Cardiac muscle cell (in vitro differentiated cells and primary cell): ENCODE measurements at regions not wholly inside any gene's neighbourhood (a gene's known extent, or its start where the extent isn't known, plus 50 kb on each side); places are given as distances from the start of the nearest gene placed in this dataset.
A peak's percentile ranks its signal among the peaks of the same experiment; 100 is the strongest.

Experiments
- DNase-seq, 2 donors: peaks; one replicate each; pipeline versions ENCODE4 v3.0.0 to v3.0.0-alpha.2; 2010 to 2017; ENCODE audit warnings: low read depth in 1 of 2, low spot score in 1 of 2
- H3K27ac ChIP-seq: fragments of 200-600 bp; sonication (generic); 2 replicates; pipeline ENCODE4 v1.5.1; 2016
- H3K27me3 ChIP-seq: fragments of 200-600 bp; sonication (generic); 2 replicates; pipeline ENCODE4 v1.6.0; 2016; ENCODE audit warnings: control low read depth
- H3K36me3 ChIP-seq: fragments of 200-600 bp; sonication (generic); 2 replicates; pipeline ENCODE4 v1.5.1; 2016; ENCODE audit warnings: control low read depth
- H3K4me1 ChIP-seq: fragments of 200-600 bp; sonication (generic); 2 replicates; pipeline ENCODE4 v1.8.1; 2017; ENCODE audit warnings: low read depth, mild to moderate bottlenecking, mixed run types
- H3K4me3 ChIP-seq: fragments of 200-600 bp; sonication (generic); 2 replicates; pipeline ENCODE4 v1.5.1; 2016; ENCODE audit warnings: mild to moderate bottlenecking
- H3K9me3 ChIP-seq: fragments of 200-600 bp; sonication (generic); 2 replicates; pipeline ENCODE4 v1.5.1; 2017; ENCODE audit warnings: low read depth, mild to moderate bottlenecking, control low read depth
- CTCF ChIP-seq: IDR thresholded peaks from 2 replicates; pipeline ENCODE4 v1.5.1; 2012; ENCODE audit warnings: low read depth, mild to moderate bottlenecking, low read length

- Histone ChIP-seq H3K36me3 (no peaks in the 10 kb centered on the region), H3K9me3 (no peaks in the 10 kb centered on the region), H3K27me3 (no peaks in the 10 kb centered on the region), H3K4me3 (no peak overlapping the region), H3K4me1 (peaks cover 14% of the 10 kb centered on the region), H3K27ac (no peak overlapping the region)
- peak; percentile 42 to 92 for DNase-seq
- TF ChIP-seq CTCF = no peak
Observed at GRCh38 chr6:14665827-14666724, 548.5 kb downstream of the CD83 start.

- H3K27me3 ChIP-seq = no peaks in the 10 kb centered on the region
- TF ChIP-seq CTCF = no peak
- no peak overlapping the region for H3K4me3 ChIP-seq
- H3K27ac ChIP-seq = no peak overlapping the region
- H3K36me3 ChIP-seq = no peaks in the 10 kb centered on the region
- no peaks in the 10 kb centered on the region for H3K9me3 ChIP-seq
- peaks cover 12% of the 10 kb centered on the region for H3K4me1 ChIP-seq
- peak in 1 of 2 donors; percentile 29 for DNase-seq
Observed at GRCh38 chr6:14670806-14671205, 553.2 kb downstream of the CD83 start.

- Histone ChIP-seq H3K27ac (no peak overlapping the region), H3K36me3 (no peaks in the 10 kb centered on the region), H3K4me3 (no peak overlapping the region), H3K9me3 (no peaks in the 10 kb centered on the region), H3K4me1 (peaks cover 12% of the 10 kb centered on the region), H3K27me3 (no peaks in the 10 kb centered on the region)
- no peak for TF ChIP-seq CTCF
- peak in 1 of 2 donors; percentile 94 for DNase-seq
Observed at GRCh38 chr6:14671261-14671681, 553.7 kb downstream of the CD83 start.

- H3K4me1 ChIP-seq = peaks cover 12% of the 10 kb centered on the region
- H3K4me3 ChIP-seq = no peak overlapping the region
- H3K36me3 ChIP-seq = no peaks in the 10 kb centered on the region
- H3K27ac ChIP-seq = no peak overlapping the region
- no peaks in the 10 kb centered on the region for H3K27me3 ChIP-seq
- DNase-seq = no peak
- no peak for TF ChIP-seq CTCF
- H3K9me3 ChIP-seq = no peaks in the 10 kb centered on the region
Observed at GRCh38 chr6:14671937-14672336, 554.4 kb downstream of the CD83 start.

- no peaks in the 10 kb centered on the region for H3K27me3 ChIP-seq
- H3K36me3 ChIP-seq = no peaks in the 10 kb centered on the region
- no peak overlapping the region for H3K27ac ChIP-seq
- DNase-seq = peak in 1 of 2 donors; percentile 65
- H3K4me1 ChIP-seq = peaks cover 12% of the 10 kb centered on the region
- no peak overlapping the region for H3K4me3 ChIP-seq
- TF ChIP-seq CTCF = no peak
- no peaks in the 10 kb centered on the region for H3K9me3 ChIP-seq
Observed at GRCh38 chr6:14673201-14673600, 555.6 kb downstream of the CD83 start.
